HUES48 (cell line): ENCODE measurements at regions not wholly inside any gene's neighbourhood (a gene's known extent, or its start where the extent isn't known, plus 50 kb on each side); places are given as distances from the start of the nearest gene placed in this dataset.

Source experiments
- H3K27ac ChIP-seq: one replicate; pipeline ENCODE4 v1.7.0; 2013; ENCODE audit warnings: low read depth, low read length, inconsistent platforms
- H3K27me3 ChIP-seq: 2 replicates; pipeline ENCODE4 v1.6.1; 2013; ENCODE audit warnings: mild to moderate bottlenecking, low read length; ENCODE audit not compliant: control insufficient read depth, insufficient read depth
- H3K36me3 ChIP-seq: 2 replicates; pipeline ENCODE4 v1.6.1; 2013; ENCODE audit warnings: low read length; ENCODE audit not compliant: control insufficient read depth, insufficient read depth
- H3K4me1 ChIP-seq: 2 replicates; pipeline ENCODE4 v1.6.1; 2013; ENCODE audit warnings: mild to moderate bottlenecking, low read length; ENCODE audit not compliant: control insufficient read depth, insufficient read depth
- H3K4me3 ChIP-seq: 2 replicates; pipeline ENCODE4 v1.5.1; 2013; ENCODE audit warnings: mild to moderate bottlenecking, low read depth, low read length
- H3K9ac ChIP-seq: 2 replicates; pipeline ENCODE4 v1.6.1; 2013; ENCODE audit warnings: mild to moderate bottlenecking, low read depth, low read length, moderate library complexity
- H3K9me3 ChIP-seq: 2 replicates; pipeline ENCODE4 v1.6.1; 2013; ENCODE audit warnings: low read length; ENCODE audit not compliant: control insufficient read depth, insufficient read depth

GRCh38 chr10:44196336-44196735, 188.6 kb downstream of the CXCL12 start:
- Histone ChIP-seq H3K4me3 (no peak overlapping the region), H3K27me3 (no peaks in the 10 kb centered on the region), H3K36me3 (no peaks in the 10 kb centered on the region), H3K9me3 (no peaks in the 10 kb centered on the region), H3K9ac (no peak overlapping the region), H3K4me1 (no peaks in the 10 kb centered on the region), H3K27ac (no peak overlapping the region)

DNA sequence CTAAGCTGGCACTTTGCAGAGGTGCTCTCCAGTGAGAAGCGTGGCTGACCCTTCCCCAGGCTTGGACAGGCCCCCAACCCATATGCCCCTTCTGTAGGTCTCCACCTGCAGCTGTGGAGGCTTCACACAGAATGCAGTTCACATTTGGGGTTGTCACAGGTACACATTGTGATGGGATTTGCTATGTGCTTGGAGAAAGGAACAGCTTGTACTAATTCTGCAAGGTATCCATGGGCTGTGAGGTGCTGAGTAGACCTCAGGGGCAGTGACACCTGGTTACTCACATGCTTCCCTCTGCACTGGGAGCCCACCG, 188.9 kb downstream of the CXCL12 start:
- H3K9me3 ChIP-seq = no peaks in the 10 kb centered on the region
- H3K27me3 ChIP-seq = no peaks in the 10 kb centered on the region
- no peaks in the 10 kb centered on the region for H3K36me3 ChIP-seq
- no peak overlapping the region for H3K4me3 ChIP-seq
- no peak overlapping the region for H3K27ac ChIP-seq
- no peaks in the 10 kb centered on the region for H3K4me1 ChIP-seq
- no peak overlapping the region for H3K9ac ChIP-seq

DNA sequence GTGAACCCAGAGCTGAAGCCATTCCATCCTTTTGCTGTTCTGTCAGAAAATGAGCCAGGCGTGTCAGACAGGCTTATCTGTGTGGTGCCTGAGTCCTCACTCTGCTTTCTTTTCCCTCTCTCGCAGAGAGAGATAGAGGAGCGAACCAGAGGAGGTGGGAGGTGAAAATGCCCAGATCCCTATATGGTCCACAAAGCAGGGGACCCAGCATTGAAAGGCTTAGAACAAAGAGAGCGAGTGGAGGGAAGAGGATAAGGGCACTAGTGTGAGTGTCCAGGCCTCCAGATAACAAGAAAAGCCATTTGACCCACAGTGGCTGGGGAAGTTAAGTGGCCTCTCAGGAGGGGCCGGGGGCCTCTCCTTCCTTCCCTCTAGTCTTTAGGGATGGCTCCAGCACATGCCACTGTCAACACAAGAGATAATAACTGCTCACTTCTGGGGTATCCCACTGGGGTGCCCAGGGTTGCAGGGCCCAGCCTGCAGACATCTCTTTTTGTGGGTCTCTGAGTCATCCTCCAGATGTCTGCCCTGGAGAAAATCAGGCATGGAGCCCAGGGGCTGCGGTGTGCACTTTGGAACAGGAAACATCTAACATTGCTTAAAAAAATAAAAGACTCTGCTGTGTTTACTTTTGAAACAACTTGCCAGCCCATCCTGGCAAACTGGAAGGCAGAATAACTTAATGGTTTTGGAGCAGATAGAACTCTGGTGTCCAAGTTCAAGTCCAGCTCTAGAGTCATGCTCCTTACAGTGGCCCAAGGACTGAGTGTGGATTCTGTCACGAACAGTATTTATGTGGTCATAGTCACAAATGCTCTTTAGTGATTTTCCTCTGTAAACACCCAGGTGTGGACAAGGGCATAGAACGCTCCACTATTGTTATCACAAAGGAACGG, 189.5 kb downstream of the CXCL12 start:
- no peaks in the 10 kb centered on the region for H3K4me1 ChIP-seq
- H3K27ac ChIP-seq = no peak overlapping the region
- H3K9me3 ChIP-seq = no peaks in the 10 kb centered on the region
- H3K4me3 ChIP-seq = no peak overlapping the region
- no peaks in the 10 kb centered on the region for H3K27me3 ChIP-seq
- H3K9ac ChIP-seq = no peak overlapping the region
- no peaks in the 10 kb centered on the region for H3K36me3 ChIP-seq

- Histone ChIP-seq H3K27me3 (no peaks in the 10 kb centered on the region), H3K9me3 (no peaks in the 10 kb centered on the region), H3K4me1 (no peaks in the 10 kb centered on the region), H3K4me3 (no peak overlapping the region), H3K27ac (no peak overlapping the region), H3K9ac (no peak overlapping the region), H3K36me3 (no peaks in the 10 kb centered on the region)
These were observed 190.5 kb downstream of the CXCL12 start for GRCh38 chr10:44194435-44194834.

- H3K4me3 ChIP-seq = no peak overlapping the region
- no peaks in the 10 kb centered on the region for H3K9me3 ChIP-seq
- no peaks in the 10 kb centered on the region for H3K27me3 ChIP-seq
- H3K36me3 ChIP-seq = no peaks in the 10 kb centered on the region
- H3K4me1 ChIP-seq = no peaks in the 10 kb centered on the region
- H3K9ac ChIP-seq = no peak overlapping the region
- H3K27ac ChIP-seq = no peak overlapping the region
These were observed 191.2 kb downstream of the CXCL12 start for GRCh38 chr10:44193567-44194220.

- no peak overlapping the region for H3K9ac ChIP-seq
- no peak overlapping the region for H3K27ac ChIP-seq
- no peaks in the 10 kb centered on the region for H3K36me3 ChIP-seq
- no peaks in the 10 kb centered on the region for H3K9me3 ChIP-seq
- H3K4me3 ChIP-seq = no peak overlapping the region
- H3K27me3 ChIP-seq = no peaks in the 10 kb centered on the region
- no peaks in the 10 kb centered on the region for H3K4me1 ChIP-seq
These were observed 191.7 kb downstream of the CXCL12 start for GRCh38 chr10:44193166-44193565.

- no peak overlapping the region for H3K4me3 ChIP-seq
- H3K36me3 ChIP-seq = no peaks in the 10 kb centered on the region
- H3K27me3 ChIP-seq = no peaks in the 10 kb centered on the region
- H3K9me3 ChIP-seq = no peaks in the 10 kb centered on the region
- H3K4me1 ChIP-seq = no peaks in the 10 kb centered on the region
- H3K9ac ChIP-seq = no peak overlapping the region
- H3K27ac ChIP-seq = no peak overlapping the region
These were observed 192.5 kb downstream of the CXCL12 start for GRCh38 chr10:44192435-44192834.

DNA sequence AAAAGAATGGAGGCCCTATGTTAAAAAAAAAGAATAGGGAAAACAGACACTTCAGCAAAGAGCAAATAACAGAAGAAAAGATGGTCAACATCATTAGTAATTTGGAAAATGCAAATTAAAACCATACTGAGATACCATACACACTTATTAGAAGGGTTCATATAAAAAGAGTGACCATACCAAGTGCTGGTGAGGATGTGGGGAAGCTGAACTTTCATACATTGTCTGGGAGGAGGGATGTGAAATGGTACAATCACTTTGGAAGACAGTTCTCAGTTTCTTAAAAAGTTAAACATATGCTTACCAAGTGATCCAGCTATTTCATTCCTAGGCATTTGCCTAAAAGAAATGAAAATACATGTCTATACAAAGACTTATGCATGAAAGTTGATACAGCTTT, 194.4 kb downstream of the CXCL12 start:
- Histone ChIP-seq H3K27ac (no peak overlapping the region), H3K27me3 (no peaks in the 10 kb centered on the region)

GRCh38 chr10:44186821-44187220, 198.1 kb downstream of the CXCL12 start:
- no peaks in the 10 kb centered on the region for H3K9me3 ChIP-seq
- no peaks in the 10 kb centered on the region for H3K36me3 ChIP-seq
- no peaks in the 10 kb centered on the region for H3K4me1 ChIP-seq

More for the DNA sequence above, 194.4 kb downstream of the CXCL12 start:
- Histone ChIP-seq H3K9ac (no peak overlapping the region), H3K36me3 (no peaks in the 10 kb centered on the region), H3K9me3 (no peaks in the 10 kb centered on the region), H3K4me1 (no peaks in the 10 kb centered on the region), H3K4me3 (no peak overlapping the region)

DNA sequence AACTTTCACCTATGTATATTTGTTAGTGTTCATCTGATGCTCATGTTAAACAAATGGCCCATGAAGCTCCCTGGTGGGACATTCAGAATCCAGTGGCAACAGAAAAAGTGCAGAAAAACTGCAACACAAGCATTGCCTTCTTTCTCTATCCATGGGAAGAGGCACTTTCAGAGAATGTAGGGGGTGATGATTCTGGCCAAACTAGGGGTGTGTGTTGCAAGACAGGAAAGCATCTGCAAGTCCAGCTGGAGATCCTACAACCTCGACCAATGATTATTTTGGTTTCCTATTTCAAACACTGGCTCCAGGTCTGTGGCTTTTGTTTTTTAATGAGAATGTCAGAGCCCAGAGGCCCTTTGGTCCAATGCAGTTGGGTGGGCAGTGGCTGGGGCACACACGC, 198.7 kb downstream of the CXCL12 start:
- Histone ChIP-seq H3K9me3 (no peaks in the 10 kb centered on the region), H3K4me1 (no peaks in the 10 kb centered on the region), H3K27me3 (no peaks in the 10 kb centered on the region), H3K4me3 (no peak overlapping the region), H3K9ac (no peak overlapping the region), H3K27ac (no peak overlapping the region), H3K36me3 (no peaks in the 10 kb centered on the region)

More at GRCh38 chr10:44186821-44187220, 198.1 kb downstream of the CXCL12 start:
- no peak overlapping the region for H3K9ac ChIP-seq
- H3K27me3 ChIP-seq = no peaks in the 10 kb centered on the region
- no peak overlapping the region for H3K4me3 ChIP-seq
- no peak overlapping the region for H3K27ac ChIP-seq

DNA sequence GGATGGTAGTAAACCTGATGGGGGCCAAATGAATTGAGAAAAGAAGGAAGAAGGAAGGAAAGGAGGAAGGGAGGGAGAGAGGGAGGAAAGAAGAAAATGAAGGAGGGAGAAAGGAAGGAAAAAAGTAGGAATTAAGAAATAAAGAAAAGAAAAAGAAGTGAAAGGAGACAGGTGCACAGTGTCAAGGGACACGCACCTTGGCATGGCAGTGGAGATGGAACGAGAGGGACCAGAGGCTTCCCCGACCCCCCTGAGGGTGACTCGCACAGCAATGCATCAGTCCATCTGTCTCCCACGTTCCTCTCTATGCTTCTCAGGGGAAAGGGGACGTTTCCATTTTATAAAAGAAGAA, 199.6 kb downstream of the CXCL12 start:
- Histone ChIP-seq H3K27ac (no peak overlapping the region), H3K4me3 (no peak overlapping the region), H3K4me1 (no peaks in the 10 kb centered on the region), H3K36me3 (no peaks in the 10 kb centered on the region), H3K27me3 (no peaks in the 10 kb centered on the region), H3K9me3 (no peaks in the 10 kb centered on the region), H3K9ac (no peak overlapping the region)
